HG02973 (cell line): ENCODE measurements at regions not wholly inside any gene's neighbourhood (a gene's known extent, or its start where the extent isn't known, plus 50 kb on each side); places are given as distances from the start of the nearest gene placed in this dataset.

Source experiments
- ATAC-seq: cut with Tn5 transposase; IDR thresholded peaks from one replicate; pipeline ENCODE4 v1.9.1; 2021; ENCODE audit warnings: moderate library complexity; ENCODE audit not compliant: unreplicated experiment

- no peak for ATAC-seq
These were observed 82.6 kb upstream of the CERS6 start for GRCh38 chr2:168373468-168373867.

GRCh38 chr2:168375195-168375798 lies 80.8 kb upstream of the CERS6 start:
- ATAC-seq, result no peak

GRCh38 chr2:168378960-168379669 lies 77.0 kb upstream of the CERS6 start:
- ATAC-seq, result no peak

- no peak for ATAC-seq
These were observed 75.6 kb upstream of the CERS6 start for GRCh38 chr2:168380500-168380899.

GRCh38 chr2:168392024-168392423 lies 64.0 kb upstream of the CERS6 start:
- no peak for ATAC-seq

GRCh38 chr2:168392797-168393196 lies 63.3 kb upstream of the CERS6 start:
- ATAC-seq, result no peak

GRCh38 chr2:168394262-168394661 lies 61.8 kb upstream of the CERS6 start:
- no peak for ATAC-seq

- no peak for ATAC-seq
These were observed 59.9 kb upstream of the CERS6 start for GRCh38 chr2:168396131-168396530.

GRCh38 chr2:168397629-168398028 lies 58.4 kb upstream of the CERS6 start:
- ATAC-seq, result no peak

GRCh38 chr2:168401048-168401556 lies 55.0 kb upstream of the CERS6 start:
- no peak for ATAC-seq

GRCh38 chr2:168401771-168402170 lies 54.3 kb upstream of the CERS6 start:
- ATAC-seq, result no peak

- no peak for ATAC-seq
These were observed 53.5 kb upstream of the CERS6 start for GRCh38 chr2:168402531-168402930.

GRCh38 chr2:168403736-168404135 lies 52.3 kb upstream of the CERS6 start:
- ATAC-seq, result no peak

GRCh38 chr2:168404764-168405163 lies 51.3 kb upstream of the CERS6 start:
- no peak for ATAC-seq
